PC-9 (cell line): ENCODE measurements at regions not wholly inside any gene's neighbourhood (a gene's known extent, or its start where the extent isn't known, plus 50 kb on each side); places are given as distances from the start of the nearest gene placed in this dataset.

Source experiments
- EZH2 ChIP-seq: fragments of 200-600 bp; sonication (generic); IDR thresholded peaks from 2 replicates; pipeline ENCODE4 v1.8.0; 2017; ENCODE audit warnings: antibody characterized with exemption, low read depth
- TF ChIP-seq, protein P1 (sequence below): fragments of 200-600 bp; sonication (generic); conservative IDR thresholded peaks from 2 replicates; pipeline ENCODE4 v1.6.1; 2017; ENCODE audit warnings: mixed run types, antibody characterized with exemption, mild to moderate bottlenecking, moderate library complexity

DNA sequence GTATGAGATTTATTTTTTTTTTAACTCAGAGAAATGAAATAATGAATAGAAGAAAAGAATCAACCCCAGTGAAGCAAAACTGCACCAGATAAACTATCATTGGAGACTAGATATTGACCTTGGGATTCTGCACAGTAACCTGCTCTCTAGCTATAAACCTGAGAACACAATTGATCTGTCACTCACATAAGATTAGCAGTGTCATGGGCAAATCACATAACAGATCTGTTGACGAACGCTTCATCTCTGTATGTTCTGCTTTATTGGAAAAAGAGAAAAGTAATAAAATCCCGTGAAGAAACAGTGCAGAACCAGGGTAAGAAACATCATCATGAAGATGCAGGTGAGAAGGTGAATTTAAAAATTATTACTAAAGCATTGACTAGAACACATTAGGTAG is 52.8 kb upstream of the RGS17 start:
- TF ChIP-seq, protein P1, sequence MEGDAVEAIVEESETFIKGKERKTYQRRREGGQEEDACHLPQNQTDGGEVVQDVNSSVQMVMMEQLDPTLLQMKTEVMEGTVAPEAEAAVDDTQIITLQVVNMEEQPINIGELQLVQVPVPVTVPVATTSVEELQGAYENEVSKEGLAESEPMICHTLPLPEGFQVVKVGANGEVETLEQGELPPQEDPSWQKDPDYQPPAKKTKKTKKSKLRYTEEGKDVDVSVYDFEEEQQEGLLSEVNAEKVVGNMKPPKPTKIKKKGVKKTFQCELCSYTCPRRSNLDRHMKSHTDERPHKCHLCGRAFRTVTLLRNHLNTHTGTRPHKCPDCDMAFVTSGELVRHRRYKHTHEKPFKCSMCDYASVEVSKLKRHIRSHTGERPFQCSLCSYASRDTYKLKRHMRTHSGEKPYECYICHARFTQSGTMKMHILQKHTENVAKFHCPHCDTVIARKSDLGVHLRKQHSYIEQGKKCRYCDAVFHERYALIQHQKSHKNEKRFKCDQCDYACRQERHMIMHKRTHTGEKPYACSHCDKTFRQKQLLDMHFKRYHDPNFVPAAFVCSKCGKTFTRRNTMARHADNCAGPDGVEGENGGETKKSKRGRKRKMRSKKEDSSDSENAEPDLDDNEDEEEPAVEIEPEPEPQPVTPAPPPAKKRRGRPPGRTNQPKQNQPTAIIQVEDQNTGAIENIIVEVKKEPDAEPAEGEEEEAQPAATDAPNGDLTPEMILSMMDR, result no peak
- no peak for TF ChIP-seq EZH2
